Activated CD4-positive, alpha-beta T cell treated with anti-CD3 and anti-CD28 coated beads, Interleukin-2, amount 50 U/mL, for 48 hours (primary cell): ENCODE measurements at regions not wholly inside any gene's neighbourhood (a gene's known extent, or its start where the extent isn't known, plus 50 kb on each side); places are given as distances from the start of the nearest gene placed in this dataset.

Experiments
- DNase-seq, 2 experiments: peaks; one replicate each; pipeline ENCODE4 v3.0.0-alpha.2; 2020

GRCh38 chr20:11376420-11376819 is 541.3 kb upstream of the BTBD3 start:
- no peak for DNase-seq

- no peak for DNase-seq
Measured at GRCh38 chr20:11376998-11377397, 540.7 kb upstream of the BTBD3 start.

GRCh38 chr20:11377761-11378160 is 539.9 kb upstream of the BTBD3 start:
- no peak for DNase-seq

- DNase-seq = no peak
Measured at GRCh38 chr20:11378252-11378651, 539.4 kb upstream of the BTBD3 start.

- no peak for DNase-seq
Measured at GRCh38 chr20:11379257-11380011, 538.3 kb upstream of the BTBD3 start.

- no peak for DNase-seq
Measured at GRCh38 chr20:11380283-11380682, 537.4 kb upstream of the BTBD3 start.

GRCh38 chr20:11387189-11387754 is 530.4 kb upstream of the BTBD3 start:
- no peak for DNase-seq

GRCh38 chr20:11389186-11389585 is 528.5 kb upstream of the BTBD3 start:
- no peak for DNase-seq

- DNase-seq = no peak
Measured at GRCh38 chr20:11391591-11391990, 526.1 kb upstream of the BTBD3 start.

GRCh38 chr20:11394145-11394833 is 523.4 kb upstream of the BTBD3 start:
- DNase-seq = no peak

- no peak for DNase-seq
Measured at GRCh38 chr20:11395581-11395980, 522.1 kb upstream of the BTBD3 start.

- no peak for DNase-seq
Measured at GRCh38 chr20:11401988-11402387, 515.7 kb upstream of the BTBD3 start.

- DNase-seq = no peak
Measured at GRCh38 chr20:11403711-11404110, 514.0 kb upstream of the BTBD3 start.

- no peak for DNase-seq
Measured at GRCh38 chr20:11406877-11407276, 510.8 kb upstream of the BTBD3 start.

- DNase-seq = no peak
Measured at GRCh38 chr20:11409561-11409960, 508.1 kb upstream of the BTBD3 start.

- no peak for DNase-seq
Measured at GRCh38 chr20:11411765-11412164, 505.9 kb upstream of the BTBD3 start.

GRCh38 chr20:11426948-11427347 is 490.7 kb upstream of the BTBD3 start:
- no peak for DNase-seq

- no peak for DNase-seq
Measured at GRCh38 chr20:11429168-11429567, 488.5 kb upstream of the BTBD3 start.

- DNase-seq = no peak
Measured at GRCh38 chr20:11429889-11430519, 487.7 kb upstream of the BTBD3 start.

- DNase-seq = no peak
Measured at GRCh38 chr20:11430652-11431051, 487.0 kb upstream of the BTBD3 start.

GRCh38 chr20:11431621-11432020 is 486.1 kb upstream of the BTBD3 start:
- DNase-seq = no peak

GRCh38 chr20:11432407-11432806 is 485.3 kb upstream of the BTBD3 start:
- DNase-seq = no peak

- DNase-seq = no peak
Measured at GRCh38 chr20:11436113-11436905, 481.4 kb upstream of the BTBD3 start.
